Uterus (tissue), 2 donors: ENCODE measurements at regions not wholly inside any gene's neighbourhood (a gene's known extent, or its start where the extent isn't known, plus 50 kb on each side); places are given as distances from the start of the nearest gene placed in this dataset.

ENCODE experiments used
- POLR2A ChIP-seq, 2 donors: fragments of 450-650 bp; IDR thresholded peaks; one replicate each; pipeline ENCODE4 v1.6.1; 2016; ENCODE audit warnings: antibody characterized with exemption in 2 of 2, mild to moderate bottlenecking in 1 of 2, moderate library complexity in 1 of 2
- TF ChIP-seq, protein P1 (sequence below), 4 experiments: fragments of 200-600 bp in 2 of 4; fragments of 450-650 bp in 2 of 4; sonication (generic) in 2 of 4; IDR thresholded peaks; one replicate each; pipeline ENCODE4 v1.5.1; 2016 to 2019; ENCODE audit warnings: antibody characterized with exemption in 4 of 4, mild to moderate bottlenecking in 2 of 4, moderate library complexity in 1 of 4

DNA sequence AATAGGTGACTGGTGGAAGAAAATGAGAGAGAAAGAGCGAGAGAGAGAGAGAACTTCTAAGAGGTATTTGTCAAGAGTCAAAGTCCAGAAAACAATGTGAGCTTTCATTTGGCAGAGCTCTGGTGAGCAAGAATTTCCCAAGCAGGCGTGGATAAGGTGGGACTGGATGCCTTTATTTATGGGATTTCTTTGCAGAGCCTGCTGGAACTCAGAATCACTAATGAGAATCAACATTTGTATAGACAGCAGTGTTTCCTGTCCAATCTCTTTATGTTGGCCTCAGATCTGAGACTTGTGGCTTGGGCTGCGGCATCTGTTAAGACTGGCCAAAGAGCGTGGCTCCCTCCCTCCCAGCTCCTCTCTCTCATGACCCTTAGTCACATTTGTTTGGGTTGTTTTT lies 67.9 kb upstream of the TBL1X start:
- TF ChIP-seq, protein P1, sequence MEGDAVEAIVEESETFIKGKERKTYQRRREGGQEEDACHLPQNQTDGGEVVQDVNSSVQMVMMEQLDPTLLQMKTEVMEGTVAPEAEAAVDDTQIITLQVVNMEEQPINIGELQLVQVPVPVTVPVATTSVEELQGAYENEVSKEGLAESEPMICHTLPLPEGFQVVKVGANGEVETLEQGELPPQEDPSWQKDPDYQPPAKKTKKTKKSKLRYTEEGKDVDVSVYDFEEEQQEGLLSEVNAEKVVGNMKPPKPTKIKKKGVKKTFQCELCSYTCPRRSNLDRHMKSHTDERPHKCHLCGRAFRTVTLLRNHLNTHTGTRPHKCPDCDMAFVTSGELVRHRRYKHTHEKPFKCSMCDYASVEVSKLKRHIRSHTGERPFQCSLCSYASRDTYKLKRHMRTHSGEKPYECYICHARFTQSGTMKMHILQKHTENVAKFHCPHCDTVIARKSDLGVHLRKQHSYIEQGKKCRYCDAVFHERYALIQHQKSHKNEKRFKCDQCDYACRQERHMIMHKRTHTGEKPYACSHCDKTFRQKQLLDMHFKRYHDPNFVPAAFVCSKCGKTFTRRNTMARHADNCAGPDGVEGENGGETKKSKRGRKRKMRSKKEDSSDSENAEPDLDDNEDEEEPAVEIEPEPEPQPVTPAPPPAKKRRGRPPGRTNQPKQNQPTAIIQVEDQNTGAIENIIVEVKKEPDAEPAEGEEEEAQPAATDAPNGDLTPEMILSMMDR (IDR thresholded peaks at IDR 0.05), result no peak
- no peak for TF ChIP-seq POLR2A (IDR thresholded peaks at IDR 0.05)
